Spleen (tissue), 11 donors: ENCODE measurements at regions not wholly inside any gene's neighbourhood (a gene's known extent, or its start where the extent isn't known, plus 50 kb on each side); places are given as distances from the start of the nearest gene placed in this dataset.

Source experiments
- DNase-seq: peaks from one replicate; pipeline ENCODE4 v3.0.0-alpha.2; 2020
- H3K27ac ChIP-seq, 8 donors: fragments of 200-600 bp; sonication (generic) in 7 of 8; 1 replicate in 4 of 8; 2 replicates in 4 of 8; pipeline versions ENCODE4 v1.5.0 to v1.8.0; 2016 to 2021; ENCODE audit warnings: inconsistent platforms in 4 of 8, mild to moderate bottlenecking in 4 of 8, moderate library complexity in 1 of 8
- H3K27me3 ChIP-seq, 7 donors: fragments of 200-600 bp; sonication (generic) in 6 of 7; replicated peaks in 1 of 7; 1 replicate in 4 of 7; 2 replicates in 3 of 7; pipeline versions ENCODE4 v1.5.0 to v1.8.0; 2016 to 2021; ENCODE audit warnings: inconsistent platforms in 3 of 7, mild to moderate bottlenecking in 1 of 7
- H3K36me3 ChIP-seq, 6 donors: fragments of 200-600 bp; sonication (generic) in 5 of 6; 1 replicate in 4 of 6; 2 replicates in 2 of 6; pipeline versions ENCODE4 v1.5.0 to v1.8.0; 2016 to 2021; ENCODE audit warnings: inconsistent platforms in 2 of 6
- H3K4me1 ChIP-seq, 6 donors: fragments of 200-600 bp; sonication (generic) in 5 of 6; 1 replicate in 3 of 6; 2 replicates in 3 of 6; pipeline versions ENCODE4 v1.5.0 to v1.8.0; 2016 to 2021; ENCODE audit warnings: inconsistent platforms in 3 of 6
- H3K4me3 ChIP-seq, 8 donors: fragments of 200-600 bp; sonication (generic) in 7 of 8; 1 replicate in 4 of 8; 2 replicates in 4 of 8; pipeline versions ENCODE4 v1.5.0 to v1.8.0; 2016 to 2021; ENCODE audit warnings: inconsistent platforms in 4 of 8, mild to moderate bottlenecking in 4 of 8, moderate library complexity in 2 of 8
- H3K9me3 ChIP-seq, 8 donors: fragments of 200-600 bp; sonication (generic) in 7 of 8; 1 replicate in 4 of 8; 2 replicates in 4 of 8; pipeline versions ENCODE4 v1.5.0 to v1.8.0; 2016 to 2021; ENCODE audit warnings: inconsistent platforms in 4 of 8
- POLR2A ChIP-seq, 3 donors: fragments of 450-650 bp; IDR thresholded peaks; one replicate each; pipeline ENCODE4 v1.5.1; 2017; ENCODE audit warnings: antibody characterized with exemption in 3 of 3, mild to moderate bottlenecking in 1 of 3
- POLR2AphosphoS5 ChIP-seq, 3 donors: sonication (generic); formaldehyde crosslinking; IDR thresholded peaks; one replicate each; pipeline ENCODE4 v1.5.1; 2017; ENCODE audit warnings: antibody characterized with exemption in 3 of 3
- WGBS, 5 donors: extraction: QIAGEN DNeasy Blood & Tissue Kit in 3 of 5; methylation state at CpG; one replicate each; pipeline versions ENCODE4 v1.1.5 to v1.1.7; 2013 to 2018; 5-methylcytosine and 5-hydroxymethylcytosine counted together
- intact Hi-C: fragments of 100-400 bp; cut with DNase I; formaldehyde crosslinking; loops from one replicate; pipeline ENCODE4 v1.15.0; 2023; ENCODE audit warnings: low total_unique reads
- TF ChIP-seq, protein P1 (sequence below), 11 experiments: fragments of 200-600 bp in 7 of 11; fragments of 450-650 bp in 4 of 11; sonication (generic) in 4 of 11; IDR thresholded peaks in 8 of 11; conservative IDR thresholded peaks in 3 of 11; 1 replicate in 7 of 11; 2 replicates in 4 of 11; pipeline versions ENCODE4 v1.4.0 to v1.8.0; 2016 to 2021; ENCODE audit warnings: antibody characterized with exemption in 11 of 11, inconsistent platforms in 4 of 11, mild to moderate bottlenecking in 1 of 11
- donor health status: healthy with polysubstance abuse.
- donor health status: DM: no; HTN: no; CAD: no; lungs with moderate emphysema.
- donor health status: DM: no; HTN: no; CAD: no.
- donor health status: Bipolar disorder and iron deficiency.
- donor health status: healthy.
- donor health status: DM: no; HTN: no; CAD: no.
- donor health status: DM: yes; HTN: yes; CAD: no.

DNA sequence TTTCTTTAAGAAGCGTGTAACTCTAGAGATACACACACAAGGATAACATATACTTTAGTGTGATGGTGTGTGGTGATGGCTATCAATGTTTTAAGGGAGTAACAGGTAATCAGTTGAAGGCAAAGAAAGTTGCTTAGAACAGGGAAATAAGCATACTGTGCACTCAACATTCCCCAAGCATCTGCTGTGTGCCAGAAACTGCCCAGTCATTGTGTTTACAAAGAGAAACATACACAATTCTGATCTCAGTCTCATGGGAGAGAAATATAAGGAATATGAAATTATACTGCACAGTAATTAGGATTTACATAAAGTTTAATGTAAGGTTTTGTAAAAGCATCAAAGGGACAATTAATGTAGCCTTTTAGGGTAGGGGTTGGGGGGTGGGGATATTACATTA lies 224.1 kb upstream of the TYRP1 start:
- TF ChIP-seq POLR2A (IDR thresholded peaks at IDR 0.05): no peak
- no peak for TF ChIP-seq POLR2AphosphoS5 (IDR thresholded peaks at IDR 0.05)
- TF ChIP-seq, protein P1, sequence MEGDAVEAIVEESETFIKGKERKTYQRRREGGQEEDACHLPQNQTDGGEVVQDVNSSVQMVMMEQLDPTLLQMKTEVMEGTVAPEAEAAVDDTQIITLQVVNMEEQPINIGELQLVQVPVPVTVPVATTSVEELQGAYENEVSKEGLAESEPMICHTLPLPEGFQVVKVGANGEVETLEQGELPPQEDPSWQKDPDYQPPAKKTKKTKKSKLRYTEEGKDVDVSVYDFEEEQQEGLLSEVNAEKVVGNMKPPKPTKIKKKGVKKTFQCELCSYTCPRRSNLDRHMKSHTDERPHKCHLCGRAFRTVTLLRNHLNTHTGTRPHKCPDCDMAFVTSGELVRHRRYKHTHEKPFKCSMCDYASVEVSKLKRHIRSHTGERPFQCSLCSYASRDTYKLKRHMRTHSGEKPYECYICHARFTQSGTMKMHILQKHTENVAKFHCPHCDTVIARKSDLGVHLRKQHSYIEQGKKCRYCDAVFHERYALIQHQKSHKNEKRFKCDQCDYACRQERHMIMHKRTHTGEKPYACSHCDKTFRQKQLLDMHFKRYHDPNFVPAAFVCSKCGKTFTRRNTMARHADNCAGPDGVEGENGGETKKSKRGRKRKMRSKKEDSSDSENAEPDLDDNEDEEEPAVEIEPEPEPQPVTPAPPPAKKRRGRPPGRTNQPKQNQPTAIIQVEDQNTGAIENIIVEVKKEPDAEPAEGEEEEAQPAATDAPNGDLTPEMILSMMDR (IDR thresholded peaks at IDR 0.05 in 8 of 11, conservative IDR thresholded peaks at IDR 0.05 in 3 of 11): no peak
- 81 to 100% (median 91%) methylated on average over 1 of the region's 1 CpG for WGBS, 5 donors
- peaks cover 0 to 5% (median 0%) of the 10 kb centered on the region in 8 donors for H3K9me3 ChIP-seq

GRCh38 chr9:12494411-12494810 lies 198.8 kb upstream of the TYRP1 start:
- Histone ChIP-seq H3K4me3 (no peak overlapping the region), H3K4me1 (no peaks in the 10 kb centered on the region), H3K36me3 (no peaks in the 10 kb centered on the region), H3K27me3 (no peaks in the 10 kb centered on the region), H3K9me3 (peaks cover 0 to 5% (median 0%) of the 10 kb centered on the region in 8 donors), H3K27ac (no peak overlapping the region)
- intact Hi-C loops: no loop called here
- TF ChIP-seq POLR2A (IDR thresholded peaks at IDR 0.05) (no peak), POLR2AphosphoS5 (IDR thresholded peaks at IDR 0.05) (no peak)
- TF ChIP-seq, protein P1 (IDR thresholded peaks at IDR 0.05 in 8 of 11, conservative IDR thresholded peaks at IDR 0.05 in 3 of 11): no peak
- DNase-seq: no peak
- WGBS, 5 donors: 63 to 85% (median 74%) methylated on average over 1 of the region's 1 CpG

More for the DNA sequence above, 224.1 kb upstream of the TYRP1 start:
- H3K27ac ChIP-seq: no peak overlapping the region
- DNase-seq: no peak
- H3K36me3 ChIP-seq: no peaks in the 10 kb centered on the region
- intact Hi-C loops: no loop called here
- no peak overlapping the region for H3K4me3 ChIP-seq
- no peaks in the 10 kb centered on the region for H3K4me1 ChIP-seq
- H3K27me3 ChIP-seq: no peaks in the 10 kb centered on the region

DNA sequence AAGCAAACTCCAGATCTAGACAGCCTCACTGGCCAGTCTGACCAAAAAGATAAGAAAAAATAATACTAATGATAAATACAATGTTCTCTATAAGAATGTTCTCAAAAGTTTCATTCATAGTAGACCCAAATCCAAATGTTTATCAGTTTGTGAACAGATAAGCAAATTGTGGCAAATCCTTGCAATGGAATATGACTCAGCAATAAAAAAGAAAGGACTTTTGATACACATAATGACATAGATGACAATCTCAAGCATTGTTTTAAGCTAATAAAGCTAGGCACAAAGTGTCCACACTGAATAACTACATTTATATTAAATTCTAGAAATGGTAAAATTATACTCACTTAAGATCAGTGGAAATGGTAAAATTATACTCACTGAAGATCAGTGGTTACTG lies 195.4 kb upstream of the TYRP1 start:
- H3K27me3 ChIP-seq: no peaks in the 10 kb centered on the region
- H3K27ac ChIP-seq: no peak overlapping the region
- no peaks in the 10 kb centered on the region for H3K4me1 ChIP-seq
- peaks cover 0 to 3% (median 0%) of the 10 kb centered on the region in 8 donors for H3K9me3 ChIP-seq
- no peaks in the 10 kb centered on the region for H3K36me3 ChIP-seq
- DNase-seq: no peak
- intact Hi-C loops: no loop called here
- no peak overlapping the region for H3K4me3 ChIP-seq
- TF ChIP-seq POLR2AphosphoS5 (IDR thresholded peaks at IDR 0.05) (no peak), POLR2A (IDR thresholded peaks at IDR 0.05) (no peak)
- TF ChIP-seq, protein P1 (IDR thresholded peaks at IDR 0.05 in 8 of 11, conservative IDR thresholded peaks at IDR 0.05 in 3 of 11): no peak

DNA sequence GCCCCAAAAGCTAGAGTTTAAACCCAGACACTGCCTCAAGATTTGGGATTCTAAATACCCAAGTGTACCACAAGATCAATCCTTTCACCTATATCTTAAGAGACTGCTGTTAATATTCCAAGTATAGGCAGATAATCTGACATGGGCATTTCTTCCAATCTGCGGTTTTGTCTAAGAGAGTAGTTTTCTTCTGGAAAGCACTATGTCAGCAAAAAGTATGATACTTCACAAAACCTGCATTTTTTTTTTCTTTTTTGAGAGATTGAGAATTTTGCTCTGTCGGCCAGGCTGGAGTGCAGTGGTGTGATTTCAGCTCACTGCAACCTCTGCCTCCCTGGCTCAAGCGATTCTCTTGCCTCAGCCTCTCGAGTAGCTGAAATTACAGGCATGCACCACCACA lies 190.7 kb upstream of the TYRP1 start:
- Histone ChIP-seq H3K36me3 (no peaks in the 10 kb centered on the region), H3K27ac (no peak overlapping the region), H3K4me1 (no peaks in the 10 kb centered on the region), H3K9me3 (peaks cover 0 to 28% (median 2%) of the 10 kb centered on the region in 8 donors), H3K27me3 (no peaks in the 10 kb centered on the region), H3K4me3 (no peak overlapping the region)
- WGBS, 5 donors: 76 to 81% (median 78%) methylated on average over 4 of the region's 4 CpGs
- no peak for DNase-seq
- TF ChIP-seq POLR2A (IDR thresholded peaks at IDR 0.05) (no peak), POLR2AphosphoS5 (IDR thresholded peaks at IDR 0.05) (no peak)
- TF ChIP-seq, protein P1 (IDR thresholded peaks at IDR 0.05 in 8 of 11, conservative IDR thresholded peaks at IDR 0.05 in 3 of 11): no peak
- intact Hi-C loops: no loop called here
